Activated CD8-positive, alpha-beta T cell treated with anti-CD3 and anti-CD28 coated beads, Interleukin-2, amount 10 ng/mL, durations not matched to agents 7 days and 5 days (primary cell): ENCODE measurements at regions not wholly inside any gene's neighbourhood (a gene's known extent, or its start where the extent isn't known, plus 50 kb on each side); places are given as distances from the start of the nearest gene placed in this dataset.

Experiments
- ATAC-seq: fragments of 150-1000 bp; cut with Tn5 transposase; one replicate; pipeline ENCODE4 v1.10.0; 2021; ENCODE audit warnings: moderate library complexity
- CTCF ChIA-PET: fragments of 350-600 bp; sonication (Branson Sonifier 250); formaldehyde crosslinking; loops from one replicate; lab custom pipeline; 2021; ENCODE audit warnings: antibody characterized with exemption; lab: Charles Lee
- POLR2A ChIA-PET: fragments of 350-600 bp; sonication (Branson Sonifier 250); formaldehyde crosslinking; loops from one replicate; lab custom pipeline; 2021; ENCODE audit warnings: antibody characterized with exemption; lab: Charles Lee
- DNase-seq: peaks from one replicate; pipeline ENCODE4 v3.0.0-alpha.2; 2020
- H3K27ac Mint-ChIP-seq: one replicate; pipeline ENCODE4 v1.8.0; 2021; ENCODE audit warnings: mild to moderate bottlenecking, mixed read lengths
- H3K27me3 Mint-ChIP-seq: one replicate; pipeline ENCODE4 v1.8.0; 2021; ENCODE audit warnings: low read depth, mixed read lengths
- H3K36me3 Mint-ChIP-seq: one replicate; pipeline ENCODE4 v1.8.0; 2021; ENCODE audit warnings: low read depth, mixed read lengths
- H3K4me1 Mint-ChIP-seq: one replicate; pipeline ENCODE4 v1.8.0; 2021; ENCODE audit warnings: low read depth, mixed read lengths
- H3K4me3 Mint-ChIP-seq: one replicate; pipeline ENCODE4 v1.8.0; 2021; ENCODE audit warnings: mild to moderate bottlenecking, mixed read lengths
- H3K9me3 Mint-ChIP-seq: one replicate; pipeline ENCODE4 v1.8.0; 2022; ENCODE audit warnings: mixed read lengths; ENCODE audit not compliant: insufficient read depth

GRCh38 chr13:109968876-109969577 is 182.6 kb upstream of the IRS2 start:
- Mint-ChIP-seq H3K4me1 (no peaks in the 10 kb centered on the region), H3K4me3 (no peak overlapping the region), H3K36me3 (no peaks in the 10 kb centered on the region), H3K27me3 (no peaks in the 10 kb centered on the region), H3K9me3 (peaks cover 5% of the 10 kb centered on the region), H3K27ac (no peak overlapping the region)
- CTCF ChIA-PET: interaction anchor here (0.7 kb wide), 1 partner anchor 865 kb away, joined by 3 read pairs; no protein-coding TSS in a partner anchor
- ATAC-seq: no peak
- no peak for DNase-seq
- POLR2A ChIA-PET: no interaction called here

GRCh38 chr13:109963960-109964563 is 177.7 kb upstream of the IRS2 start:
- no peak overlapping the region for H3K27ac Mint-ChIP-seq
- no peaks in the 10 kb centered on the region for H3K9me3 Mint-ChIP-seq
- no peaks in the 10 kb centered on the region for H3K4me1 Mint-ChIP-seq
- DNase-seq (no peak), ATAC-seq (no peak)
- no peaks in the 10 kb centered on the region for H3K27me3 Mint-ChIP-seq
- no peak overlapping the region for H3K4me3 Mint-ChIP-seq
- H3K36me3 Mint-ChIP-seq: no peaks in the 10 kb centered on the region
- POLR2A ChIA-PET: no interaction called here
- CTCF ChIA-PET: no interaction called here

- ATAC-seq: no peak
- Mint-ChIP-seq H3K27me3 (no peaks in the 10 kb centered on the region), H3K27ac (no peak overlapping the region), H3K4me3 (no peak overlapping the region), H3K9me3 (no peaks in the 10 kb centered on the region), H3K36me3 (no peaks in the 10 kb centered on the region), H3K4me1 (no peaks in the 10 kb centered on the region)
- CTCF ChIA-PET: no interaction called here
- DNase-seq: no peak
- POLR2A ChIA-PET: no interaction called here
Measured at GRCh38 chr13:109963384-109963783, 177.0 kb upstream of the IRS2 start.

GRCh38 chr13:109959903-109960302 is 173.5 kb upstream of the IRS2 start:
- Mint-ChIP-seq H3K9me3 (no peaks in the 10 kb centered on the region), H3K27ac (no peak overlapping the region), H3K4me3 (no peak overlapping the region), H3K27me3 (no peaks in the 10 kb centered on the region), H3K4me1 (no peaks in the 10 kb centered on the region), H3K36me3 (no peaks in the 10 kb centered on the region)
- CTCF ChIA-PET: no interaction called here
- no peak for DNase-seq
- POLR2A ChIA-PET: no interaction called here
- ATAC-seq: no peak

GRCh38 chr13:109957875-109958274 is 171.5 kb upstream of the IRS2 start:
- Mint-ChIP-seq H3K36me3 (no peaks in the 10 kb centered on the region), H3K27me3 (no peaks in the 10 kb centered on the region), H3K27ac (no peak overlapping the region), H3K4me3 (no peak overlapping the region), H3K4me1 (no peaks in the 10 kb centered on the region), H3K9me3 (no peaks in the 10 kb centered on the region)
- DNase-seq (no peak), ATAC-seq (no peak)
- ChIA-PET POLR2A (no interaction called here), CTCF (no interaction called here)

GRCh38 chr13:109955598-109955997 is 169.2 kb upstream of the IRS2 start:
- no peak for DNase-seq
- no peak for ATAC-seq
- ChIA-PET POLR2A (no interaction called here), CTCF (no interaction called here)
- Mint-ChIP-seq H3K27ac (no peak overlapping the region), H3K36me3 (no peaks in the 10 kb centered on the region), H3K4me3 (no peak overlapping the region), H3K27me3 (no peaks in the 10 kb centered on the region), H3K9me3 (no peaks in the 10 kb centered on the region), H3K4me1 (no peaks in the 10 kb centered on the region)

GRCh38 chr13:109954441-109954840 is 168.1 kb upstream of the IRS2 start:
- Mint-ChIP-seq H3K27ac (no peak overlapping the region), H3K27me3 (no peaks in the 10 kb centered on the region), H3K9me3 (no peaks in the 10 kb centered on the region), H3K4me1 (no peaks in the 10 kb centered on the region), H3K4me3 (no peak overlapping the region), H3K36me3 (no peaks in the 10 kb centered on the region)
- POLR2A ChIA-PET: no interaction called here
- DNase-seq (no peak), ATAC-seq (no peak)
- CTCF ChIA-PET: no interaction called here

GRCh38 chr13:109951491-109951890 is 165.1 kb upstream of the IRS2 start:
- ChIA-PET POLR2A (no interaction called here), CTCF (no interaction called here)
- Mint-ChIP-seq H3K27me3 (no peaks in the 10 kb centered on the region), H3K36me3 (no peaks in the 10 kb centered on the region), H3K4me3 (no peak overlapping the region), H3K4me1 (no peaks in the 10 kb centered on the region), H3K27ac (no peak overlapping the region), H3K9me3 (no peaks in the 10 kb centered on the region)
- DNase-seq (no peak), ATAC-seq (no peak)

GRCh38 chr13:109949397-109949796 is 163.0 kb upstream of the IRS2 start:
- no peak overlapping the region for H3K27ac Mint-ChIP-seq
- H3K27me3 Mint-ChIP-seq: no peaks in the 10 kb centered on the region
- no peak overlapping the region for H3K4me3 Mint-ChIP-seq
- H3K9me3 Mint-ChIP-seq: no peaks in the 10 kb centered on the region
- ChIA-PET POLR2A (no interaction called here), CTCF (no interaction called here)
- H3K4me1 Mint-ChIP-seq: no peaks in the 10 kb centered on the region
- no peaks in the 10 kb centered on the region for H3K36me3 Mint-ChIP-seq
- no peak for ATAC-seq
- DNase-seq: no peak

- Mint-ChIP-seq H3K9me3 (no peaks in the 10 kb centered on the region), H3K27me3 (no peaks in the 10 kb centered on the region), H3K27ac (no peak overlapping the region), H3K36me3 (no peaks in the 10 kb centered on the region), H3K4me1 (no peaks in the 10 kb centered on the region), H3K4me3 (no peak overlapping the region)
- ChIA-PET CTCF (no interaction called here), POLR2A (no interaction called here)
- no peak for ATAC-seq
- no peak for DNase-seq
Measured at GRCh38 chr13:109947006-109947405, 160.6 kb upstream of the IRS2 start.

- Mint-ChIP-seq H3K4me1 (no peaks in the 10 kb centered on the region), H3K9me3 (no peaks in the 10 kb centered on the region), H3K4me3 (no peak overlapping the region), H3K27me3 (no peaks in the 10 kb centered on the region), H3K27ac (no peak overlapping the region), H3K36me3 (no peaks in the 10 kb centered on the region)
- ATAC-seq (no peak), DNase-seq (no peak)
- ChIA-PET CTCF (no interaction called here), POLR2A (no interaction called here)
Measured at GRCh38 chr13:109945206-109945960, 159.0 kb upstream of the IRS2 start.

GRCh38 chr13:109941951-109942350 is 155.6 kb upstream of the IRS2 start:
- ChIA-PET POLR2A (no interaction called here), CTCF (no interaction called here)
- ATAC-seq (no peak), DNase-seq (no peak)
- Mint-ChIP-seq H3K4me1 (no peaks in the 10 kb centered on the region), H3K9me3 (no peaks in the 10 kb centered on the region), H3K27me3 (no peaks in the 10 kb centered on the region), H3K36me3 (no peaks in the 10 kb centered on the region), H3K27ac (no peak overlapping the region), H3K4me3 (no peak overlapping the region)
